ENCODE measurements at regions not wholly inside any gene's neighbourhood (a gene's known extent, or its start where the extent isn't known, plus 50 kb on each side); places are given as distances from the start of the nearest gene placed in this dataset.

- no peak for TF ChIP-seq ARNTL (CRISPR knock-in tag; IDR thresholded peaks at IDR 0.05; ENCODE audit: borderline replicate concordance, low read depth)
- no peak for TF ChIP-seq ZFP3 (CRISPR knock-in tag; IDR thresholded peaks at IDR 0.05)
- no peak for TF ChIP-seq GLIS3 (CRISPR knock-in tag; IDR thresholded peaks at IDR 0.05)
- no peak for TF ChIP-seq SNAI2 (CRISPR knock-in tag; IDR thresholded peaks at IDR 0.05)
- no peak for TF ChIP-seq ZNF70 (CRISPR knock-in tag; IDR thresholded peaks at IDR 0.05)
- no peak for TF ChIP-seq BACH2 (CRISPR knock-in tag; IDR thresholded peaks at IDR 0.05; ENCODE audit: borderline replicate concordance)
- TF ChIP-seq CREB5 (CRISPR knock-in tag; IDR thresholded peaks at IDR 0.05; ENCODE audit: low read depth), result no peak
- TF ChIP-seq TCF4 (CRISPR knock-in tag; IDR thresholded peaks at IDR 0.05; ENCODE audit: borderline replicate concordance), result no peak
- TF ChIP-seq TSHZ2 (CRISPR knock-in tag; IDR thresholded peaks at IDR 0.05), result no peak
- no peak for ATAC-seq
Measured at GRCh38 chr18:56207989-56208388, 430.4 kb downstream of the TXNL1 start.

- ATAC-seq, result no peak
- no peak for TF ChIP-seq POU6F1 (CRISPR knock-in tag; IDR thresholded peaks at IDR 0.05; ENCODE audit: borderline replicate concordance, low read depth)
Measured at GRCh38 chr18:56204052-56204451, 434.3 kb downstream of the TXNL1 start.

GRCh38 chr18:56202678-56203077 is 435.7 kb downstream of the TXNL1 start:
- no peak for ATAC-seq
- TF ChIP-seq ZFP30 (CRISPR knock-in tag; IDR thresholded peaks at IDR 0.05) (no peak), CSRNP3 (CRISPR knock-in tag; IDR thresholded peaks at IDR 0.05) (no peak), ZNF70 (CRISPR knock-in tag; IDR thresholded peaks at IDR 0.05) (no peak), TOX (CRISPR knock-in tag; IDR thresholded peaks at IDR 0.05; ENCODE audit: borderline replicate concordance) (no peak), POU6F1 (CRISPR knock-in tag; IDR thresholded peaks at IDR 0.05; ENCODE audit: borderline replicate concordance, low read depth) (no peak), TCF4 (CRISPR knock-in tag; IDR thresholded peaks at IDR 0.05; ENCODE audit: borderline replicate concordance) (no peak), PPARA (CRISPR knock-in tag; IDR thresholded peaks at IDR 0.05; ENCODE audit: borderline replicate concordance) (no peak), TSHZ2 (CRISPR knock-in tag; IDR thresholded peaks at IDR 0.05) (no peak), SNAI2 (CRISPR knock-in tag; IDR thresholded peaks at IDR 0.05) (no peak), BACH2 (CRISPR knock-in tag; IDR thresholded peaks at IDR 0.05; ENCODE audit: borderline replicate concordance) (no peak), ARNTL (CRISPR knock-in tag; IDR thresholded peaks at IDR 0.05; ENCODE audit: borderline replicate concordance, low read depth) (no peak), ZNF8 (CRISPR knock-in tag; IDR thresholded peaks at IDR 0.05) (no peak), GLIS3 (CRISPR knock-in tag; IDR thresholded peaks at IDR 0.05) (no peak), PATZ1 (CRISPR knock-in tag; IDR thresholded peaks at IDR 0.05; ENCODE audit: borderline replicate concordance) (no peak), CREB5 (CRISPR knock-in tag; IDR thresholded peaks at IDR 0.05; ENCODE audit: low read depth) (no peak), ISL1 (CRISPR knock-in tag; IDR thresholded peaks at IDR 0.05) (no peak), RARB (CRISPR knock-in tag; IDR thresholded peaks at IDR 0.05) (no peak), ZC3H10 (CRISPR knock-in tag; IDR thresholded peaks at IDR 0.05) (no peak)

All from SK-N-SH treated with all-trans-retinoic acid at 6 μM for 48 hours (cell line).